NB4 (cell line): ENCODE measurements at regions not wholly inside any gene's neighbourhood (a gene's known extent, or its start where the extent isn't known, plus 50 kb on each side); places are given as distances from the start of the nearest gene placed in this dataset.
A peak's percentile ranks its signal among the peaks of the same experiment; 100 is the strongest.

ENCODE experiments used
- DNase-seq: peaks from one replicate; pipeline ENCODE4 v3.0.0; 2010; ENCODE audit warnings: low read depth
- H3K4me3 ChIP-seq: one replicate; pipeline ENCODE4 v1.5.1; 2011; ENCODE audit warnings: mild to moderate bottlenecking, low read depth, low read length, moderate library complexity
- MAX ChIP-seq: IDR thresholded peaks from 2 replicates; pipeline ENCODE4 v1.6.1; 2011; ENCODE audit warnings: low read depth, low read length
- MYC ChIP-seq: IDR thresholded peaks from 2 replicates; pipeline ENCODE4 v1.6.1; 2011; ENCODE audit warnings: low read depth, low read length
- POLR2A ChIP-seq: IDR thresholded peaks from 2 replicates; pipeline ENCODE4 v1.6.1; 2011; ENCODE audit warnings: mild to moderate bottlenecking; ENCODE audit not compliant: insufficient read length; ENCODE audit errors: extremely low read depth
- TF ChIP-seq, protein P1 (sequence below): IDR thresholded peaks from one replicate; pipeline ENCODE4 v1.5.1; 2012; ENCODE audit warnings: low read depth, low read length

GRCh38 chrX:39728852-39729598 is 368.7 kb downstream of the BCOR start:
- H3K4me3 ChIP-seq: no peak overlapping the region
- TF ChIP-seq MAX: no peak
- TF ChIP-seq, protein P1, sequence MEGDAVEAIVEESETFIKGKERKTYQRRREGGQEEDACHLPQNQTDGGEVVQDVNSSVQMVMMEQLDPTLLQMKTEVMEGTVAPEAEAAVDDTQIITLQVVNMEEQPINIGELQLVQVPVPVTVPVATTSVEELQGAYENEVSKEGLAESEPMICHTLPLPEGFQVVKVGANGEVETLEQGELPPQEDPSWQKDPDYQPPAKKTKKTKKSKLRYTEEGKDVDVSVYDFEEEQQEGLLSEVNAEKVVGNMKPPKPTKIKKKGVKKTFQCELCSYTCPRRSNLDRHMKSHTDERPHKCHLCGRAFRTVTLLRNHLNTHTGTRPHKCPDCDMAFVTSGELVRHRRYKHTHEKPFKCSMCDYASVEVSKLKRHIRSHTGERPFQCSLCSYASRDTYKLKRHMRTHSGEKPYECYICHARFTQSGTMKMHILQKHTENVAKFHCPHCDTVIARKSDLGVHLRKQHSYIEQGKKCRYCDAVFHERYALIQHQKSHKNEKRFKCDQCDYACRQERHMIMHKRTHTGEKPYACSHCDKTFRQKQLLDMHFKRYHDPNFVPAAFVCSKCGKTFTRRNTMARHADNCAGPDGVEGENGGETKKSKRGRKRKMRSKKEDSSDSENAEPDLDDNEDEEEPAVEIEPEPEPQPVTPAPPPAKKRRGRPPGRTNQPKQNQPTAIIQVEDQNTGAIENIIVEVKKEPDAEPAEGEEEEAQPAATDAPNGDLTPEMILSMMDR: no peak
- no peak for TF ChIP-seq MYC
- no peak for TF ChIP-seq POLR2A
- DNase-seq: peak; percentile 25

- DNase-seq: peak; percentile 81
- no peak overlapping the region for H3K4me3 ChIP-seq
- TF ChIP-seq POLR2A (no peak), MYC (no peak), MAX (no peak)
- TF ChIP-seq, protein P1: no peak
Observed at GRCh38 chrX:39729981-39730661, 367.6 kb downstream of the BCOR start.

- no peak for TF ChIP-seq MAX
- TF ChIP-seq, protein P1: peak; percentile 49
- no peak overlapping the region for H3K4me3 ChIP-seq
- DNase-seq: peak; percentile 83
Observed at GRCh38 chrX:39730662-39731329, 367.0 kb downstream of the BCOR start.

DNA sequence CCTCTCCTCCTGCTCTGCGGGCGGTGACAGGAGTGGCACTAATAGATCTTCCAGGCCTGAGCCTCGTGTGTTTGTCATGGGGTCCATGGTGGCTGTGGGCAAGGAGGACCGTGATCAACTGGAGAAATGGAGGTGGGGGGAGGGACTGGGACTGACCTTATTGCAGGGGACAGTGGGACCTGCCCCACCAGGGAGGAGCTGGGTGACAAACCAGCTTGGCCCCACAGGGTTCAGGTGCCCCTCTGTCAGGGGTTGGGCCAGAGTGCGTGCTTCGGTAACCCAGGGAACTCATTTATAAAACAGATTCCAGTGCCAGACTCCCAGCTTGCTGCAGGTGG is 366.5 kb downstream of the BCOR start:
- no peak overlapping the region for H3K4me3 ChIP-seq
- DNase-seq: no peak
- TF ChIP-seq POLR2A (no peak), MAX (no peak), MYC (no peak)
- TF ChIP-seq, protein P1: no peak

- no peak for DNase-seq
- H3K4me3 ChIP-seq: no peak overlapping the region
- TF ChIP-seq POLR2A (no peak), MYC (no peak), MAX (no peak)
- TF ChIP-seq, protein P1: no peak
Observed at GRCh38 chrX:39731735-39732134, 366.0 kb downstream of the BCOR start.
